LNCaP clone FGC (cell line): ENCODE measurements at regions not wholly inside any gene's neighbourhood (a gene's known extent, or its start where the extent isn't known, plus 50 kb on each side); places are given as distances from the start of the nearest gene placed in this dataset.
A peak's percentile ranks its signal among the peaks of the same experiment; 100 is the strongest.
"Not testable (repeated sequence)": the region's sequence is repeated elsewhere in the genome, so short reads cannot be mapped to it uniquely, and the experiment has no call there.

Source experiments
- DNase-seq: peaks from one replicate; pipeline ENCODE4 v3.0.0-alpha.2; 2011; ENCODE audit warnings: low read depth
- H3K4me3 ChIP-seq: 2 replicates; pipeline ENCODE4 v1.5.1; 2011; ENCODE audit warnings: mild to moderate bottlenecking, low read depth, low read length, control low read depth
- CTCF ChIP-seq: IDR thresholded peaks from 2 replicates; pipeline ENCODE4 v1.5.1; 2012; ENCODE audit warnings: mild to moderate bottlenecking; ENCODE audit not compliant: control insufficient read depth, insufficient read depth; ENCODE audit errors: extremely low read depth

- DNase-seq, result no peak
- TF ChIP-seq CTCF, result no peak
- no peak overlapping the region for H3K4me3 ChIP-seq
These were observed 646.4 kb upstream of the KCNMB2 start for GRCh38 chr3:177889652-177890358.

GRCh38 chr3:177890359-177890683, 645.9 kb upstream of the KCNMB2 start:
- no peak for TF ChIP-seq CTCF
- no peak overlapping the region for H3K4me3 ChIP-seq
- no peak for DNase-seq

GRCh38 chr3:177891569-177891968, 644.7 kb upstream of the KCNMB2 start:
- not testable (repeated sequence) for H3K4me3 ChIP-seq, DNase-seq

- no peak for DNase-seq
- TF ChIP-seq CTCF, result no peak
- H3K4me3 ChIP-seq, result no peak overlapping the region
These were observed 642.9 kb upstream of the KCNMB2 start for GRCh38 chr3:177893331-177893730.

- no peak for TF ChIP-seq CTCF
- no peak overlapping the region for H3K4me3 ChIP-seq
- no peak for DNase-seq
These were observed 642.0 kb upstream of the KCNMB2 start for GRCh38 chr3:177894081-177894728.

GRCh38 chr3:177898185-177898584, 638.1 kb upstream of the KCNMB2 start:
- peak; percentile 18 for DNase-seq
- TF ChIP-seq CTCF, result no peak
- H3K4me3 ChIP-seq, result no peak overlapping the region

GRCh38 chr3:177899275-177900067, 636.8 kb upstream of the KCNMB2 start:
- no peak for TF ChIP-seq CTCF
- no peak overlapping the region for H3K4me3 ChIP-seq
- no peak for DNase-seq
